ENCODE measurements at regions not wholly inside any gene's neighbourhood (a gene's known extent, or its start where the extent isn't known, plus 50 kb on each side); places are given as distances from the start of the nearest gene placed in this dataset.

DNA sequence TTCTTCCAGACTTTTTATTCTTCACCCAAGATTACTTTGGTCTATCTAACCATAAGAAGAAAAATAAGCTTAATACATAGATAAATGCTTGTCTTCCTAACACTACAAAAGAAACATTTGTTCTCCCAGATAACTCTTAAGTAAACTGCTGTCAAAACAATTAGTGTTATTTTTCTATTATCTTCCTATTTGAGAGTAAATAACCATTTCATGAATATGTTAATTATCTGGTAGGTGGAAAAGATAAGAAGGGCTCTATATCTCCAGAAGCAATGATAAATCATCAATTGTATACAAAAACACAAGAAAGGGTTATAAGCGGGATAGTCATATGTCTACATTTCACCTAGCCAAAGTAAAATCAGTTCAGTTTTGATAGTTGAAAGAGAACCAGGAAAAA, 180.4 kb downstream of the ZIC3 start:
- intact Hi-C loops (cut with micrococcal nuclease; ENCODE audit: unreplicated experiment) (no loop called here), in situ Hi-C loops (cut with MboI) (no loop called here)
- Histone ChIP-seq H3K4me2 (ENCODE audit: control insufficient read depth, insufficient read depth) (no peak overlapping the region), H3K27ac (ENCODE audit: control insufficient read depth, insufficient read depth) (no peak overlapping the region), H3K4me3 (no peak overlapping the region), H3K36me3 (ENCODE audit: control insufficient read depth in 2 of 2, insufficient read depth in 2 of 2, low read length in 1 of 2) (no peaks in the 10 kb centered on the region), H3K27me3 (replicated peaks in 1 of 2; ENCODE audit: control insufficient read depth in 2 of 2, insufficient read depth in 2 of 2, low read length in 1 of 2) (no peaks in the 10 kb centered on the region), H2AFZ (ENCODE audit: control insufficient read depth, low read depth, low read length) (no peak overlapping the region), H3K9me3 (replicated peaks; ENCODE audit: control insufficient read depth, insufficient read depth, low read length) (no peaks in the 10 kb centered on the region), H3K9ac (ENCODE audit: control insufficient read depth, insufficient read depth, low read length) (no peak overlapping the region), H3K4me1 (ENCODE audit: control insufficient read depth, insufficient read depth, low read length) (no peaks in the 10 kb centered on the region), H3K79me2 (ENCODE audit: control insufficient read depth, insufficient read depth, low read length) (no peaks in the 10 kb centered on the region), H4K20me1 (ENCODE audit: control insufficient read depth, insufficient read depth) (no peaks in the 10 kb centered on the region)
- 38% methylated on average over 1 of the region's 1 CpG for WGBS (ENCODE audit: insufficient coverage, insufficient replicate concordance, low lambda C conversion rate, missing lambda C conversion rate)
- CTCF ChIA-PET, result no interaction called here
- FAIRE-seq (no peak), DNase-seq (ENCODE audit: low read depth, low spot score) (no peak), ATAC-seq (no peak)
- SMC1A ChIA-PET (ENCODE audit: uncharacterized antibody, unreplicated experiment), result interaction anchor here (0.6 kb wide), 1 partner anchor 320 kb away, joined by 3 read pairs; no protein-coding TSS in a partner anchor
- no peak for TF ChIP-seq MTA2 (IDR thresholded peaks at IDR 0.05; ENCODE audit: low read depth)
- no peak for TF ChIP-seq NR2F1 (conservative IDR thresholded peaks at IDR 0.05)
- TF ChIP-seq NFIC (IDR thresholded peaks at IDR 0.05; ENCODE audit: low read depth, low read length), result no peak
- TF ChIP-seq, protein P1, sequence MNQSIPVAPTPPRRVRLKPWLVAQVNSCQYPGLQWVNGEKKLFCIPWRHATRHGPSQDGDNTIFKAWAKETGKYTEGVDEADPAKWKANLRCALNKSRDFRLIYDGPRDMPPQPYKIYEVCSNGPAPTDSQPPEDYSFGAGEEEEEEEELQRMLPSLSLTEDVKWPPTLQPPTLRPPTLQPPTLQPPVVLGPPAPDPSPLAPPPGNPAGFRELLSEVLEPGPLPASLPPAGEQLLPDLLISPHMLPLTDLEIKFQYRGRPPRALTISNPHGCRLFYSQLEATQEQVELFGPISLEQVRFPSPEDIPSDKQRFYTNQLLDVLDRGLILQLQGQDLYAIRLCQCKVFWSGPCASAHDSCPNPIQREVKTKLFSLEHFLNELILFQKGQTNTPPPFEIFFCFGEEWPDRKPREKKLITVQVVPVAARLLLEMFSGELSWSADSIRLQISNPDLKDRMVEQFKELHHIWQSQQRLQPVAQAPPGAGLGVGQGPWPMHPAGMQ (IDR thresholded peaks at IDR 0.05; ENCODE audit: borderline replicate concordance), result no peak
- TF ChIP-seq, protein P2, sequence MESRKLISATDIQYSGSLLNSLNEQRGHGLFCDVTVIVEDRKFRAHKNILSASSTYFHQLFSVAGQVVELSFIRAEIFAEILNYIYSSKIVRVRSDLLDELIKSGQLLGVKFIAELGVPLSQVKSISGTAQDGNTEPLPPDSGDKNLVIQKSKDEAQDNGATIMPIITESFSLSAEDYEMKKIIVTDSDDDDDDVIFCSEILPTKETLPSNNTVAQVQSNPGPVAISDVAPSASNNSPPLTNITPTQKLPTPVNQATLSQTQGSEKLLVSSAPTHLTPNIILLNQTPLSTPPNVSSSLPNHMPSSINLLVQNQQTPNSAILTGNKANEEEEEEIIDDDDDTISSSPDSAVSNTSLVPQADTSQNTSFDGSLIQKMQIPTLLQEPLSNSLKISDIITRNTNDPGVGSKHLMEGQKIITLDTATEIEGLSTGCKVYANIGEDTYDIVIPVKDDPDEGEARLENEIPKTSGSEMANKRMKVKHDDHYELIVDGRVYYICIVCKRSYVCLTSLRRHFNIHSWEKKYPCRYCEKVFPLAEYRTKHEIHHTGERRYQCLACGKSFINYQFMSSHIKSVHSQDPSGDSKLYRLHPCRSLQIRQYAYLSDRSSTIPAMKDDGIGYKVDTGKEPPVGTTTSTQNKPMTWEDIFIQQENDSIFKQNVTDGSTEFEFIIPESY (IDR thresholded peaks at IDR 0.05), result no peak
- no peak for TF ChIP-seq RFX5 (IDR thresholded peaks at IDR 0.05; ENCODE audit: low read depth, low read length)
- TF ChIP-seq EGR1 (IDR thresholded peaks at IDR 0.05; ENCODE audit: borderline replicate concordance in 1 of 2, low read depth in 2 of 2, low read length in 2 of 2), result no peak
- TF ChIP-seq CHD1 (IDR thresholded peaks at IDR 0.05; ENCODE audit: low read depth, low read length), result no peak
- TF ChIP-seq SMC3 (IDR thresholded peaks at IDR 0.05; ENCODE audit: borderline replicate concordance, low read length), result no peak
- no peak for TF ChIP-seq IKZF1 (conservative IDR thresholded peaks at IDR 0.05)
- TF ChIP-seq, protein P3, sequence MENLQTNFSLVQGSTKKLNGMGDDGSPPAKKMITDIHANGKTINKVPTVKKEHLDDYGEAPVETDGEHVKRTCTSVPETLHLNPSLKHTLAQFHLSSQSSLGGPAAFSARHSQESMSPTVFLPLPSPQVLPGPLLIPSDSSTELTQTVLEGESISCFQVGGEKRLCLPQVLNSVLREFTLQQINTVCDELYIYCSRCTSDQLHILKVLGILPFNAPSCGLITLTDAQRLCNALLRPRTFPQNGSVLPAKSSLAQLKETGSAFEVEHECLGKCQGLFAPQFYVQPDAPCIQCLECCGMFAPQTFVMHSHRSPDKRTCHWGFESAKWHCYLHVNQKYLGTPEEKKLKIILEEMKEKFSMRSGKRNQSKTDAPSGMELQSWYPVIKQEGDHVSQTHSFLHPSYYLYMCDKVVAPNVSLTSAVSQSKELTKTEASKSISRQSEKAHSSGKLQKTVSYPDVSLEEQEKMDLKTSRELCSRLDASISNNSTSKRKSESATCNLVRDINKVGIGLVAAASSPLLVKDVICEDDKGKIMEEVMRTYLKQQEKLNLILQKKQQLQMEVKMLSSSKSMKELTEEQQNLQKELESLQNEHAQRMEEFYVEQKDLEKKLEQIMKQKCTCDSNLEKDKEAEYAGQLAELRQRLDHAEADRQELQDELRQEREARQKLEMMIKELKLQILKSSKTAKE (IDR thresholded peaks at IDR 0.05; ENCODE audit: low read depth, poor library complexity, severe bottlenecking), result no peak
- no peak for TF ChIP-seq NR2C1 (IDR thresholded peaks at IDR 0.05)
- TF ChIP-seq KAT2A (conservative IDR thresholded peaks at IDR 0.05; ENCODE audit: control insufficient read depth, low read depth, low read length), result no peak
- TF ChIP-seq CBFB (IDR thresholded peaks at IDR 0.05; ENCODE audit: low read depth), result no peak
- no peak for TF ChIP-seq NRF1 (conservative IDR thresholded peaks at IDR 0.05; ENCODE audit: low read depth, low read length)
- no peak for TF ChIP-seq SUPT20H (IDR thresholded peaks at IDR 0.05; ENCODE audit: borderline replicate concordance, control insufficient read depth, low read depth, low read length)
- TF ChIP-seq, protein P4, sequence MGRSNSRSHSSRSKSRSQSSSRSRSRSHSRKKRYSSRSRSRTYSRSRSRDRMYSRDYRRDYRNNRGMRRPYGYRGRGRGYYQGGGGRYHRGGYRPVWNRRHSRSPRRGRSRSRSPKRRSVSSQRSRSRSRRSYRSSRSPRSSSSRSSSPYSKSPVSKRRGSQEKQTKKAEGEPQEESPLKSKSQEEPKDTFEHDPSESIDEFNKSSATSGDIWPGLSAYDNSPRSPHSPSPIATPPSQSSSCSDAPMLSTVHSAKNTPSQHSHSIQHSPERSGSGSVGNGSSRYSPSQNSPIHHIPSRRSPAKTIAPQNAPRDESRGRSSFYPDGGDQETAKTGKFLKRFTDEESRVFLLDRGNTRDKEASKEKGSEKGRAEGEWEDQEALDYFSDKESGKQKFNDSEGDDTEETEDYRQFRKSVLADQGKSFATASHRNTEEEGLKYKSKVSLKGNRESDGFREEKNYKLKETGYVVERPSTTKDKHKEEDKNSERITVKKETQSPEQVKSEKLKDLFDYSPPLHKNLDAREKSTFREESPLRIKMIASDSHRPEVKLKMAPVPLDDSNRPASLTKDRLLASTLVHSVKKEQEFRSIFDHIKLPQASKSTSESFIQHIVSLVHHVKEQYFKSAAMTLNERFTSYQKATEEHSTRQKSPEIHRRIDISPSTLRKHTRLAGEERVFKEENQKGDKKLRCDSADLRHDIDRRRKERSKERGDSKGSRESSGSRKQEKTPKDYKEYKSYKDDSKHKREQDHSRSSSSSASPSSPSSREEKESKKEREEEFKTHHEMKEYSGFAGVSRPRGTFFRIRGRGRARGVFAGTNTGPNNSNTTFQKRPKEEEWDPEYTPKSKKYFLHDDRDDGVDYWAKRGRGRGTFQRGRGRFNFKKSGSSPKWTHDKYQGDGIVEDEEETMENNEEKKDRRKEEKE (IDR thresholded peaks at IDR 0.05), result no peak
- no peak for TF ChIP-seq TBL1XR1 (IDR thresholded peaks at IDR 0.05; ENCODE audit: low read depth, low read length)
- TF ChIP-seq CREM (IDR thresholded peaks at IDR 0.05; ENCODE audit: low read depth), result no peak
- RAD21 ChIA-PET (ENCODE audit: unreplicated experiment), result no interaction called here
- POLR2A ChIA-PET, result no interaction called here
- no TSS peak for BruUV-seq (replicated peaks)

All from GM12878 (cell line).